ENCODE measurements at regions not wholly inside any gene's neighbourhood (a gene's known extent, or its start where the extent isn't known, plus 50 kb on each side); places are given as distances from the start of the nearest gene placed in this dataset.
"Not testable (repeated sequence)": the region's sequence is repeated elsewhere in the genome, so short reads cannot be mapped to it uniquely, and the experiment has no call there.

DNA sequence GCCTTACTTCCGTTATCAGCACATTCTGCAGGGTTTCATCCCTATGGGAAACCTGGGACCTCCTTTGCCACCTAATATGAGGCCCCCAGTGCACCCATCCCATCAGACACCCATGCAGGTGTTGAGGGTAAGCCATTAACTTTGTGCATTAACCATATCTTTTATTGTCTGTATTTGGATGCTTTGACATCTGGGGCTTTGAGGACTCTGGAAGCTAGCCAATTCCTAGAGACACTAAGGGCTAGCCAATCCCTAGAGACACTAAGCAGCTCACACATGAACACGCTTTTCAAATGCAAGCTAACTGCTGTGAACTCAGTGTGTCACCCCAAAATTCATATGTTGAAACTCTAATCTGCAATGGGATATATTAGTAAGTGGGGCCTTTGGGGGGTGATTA is 272.5 kb upstream of the COBL start:
- no peaks in the 10 kb centered on the region for H3K27me3 ChIP-seq (ENCODE audit: control insufficient read depth, insufficient read depth, low read length)
- no peaks in the 10 kb centered on the region for H3K9me3 ChIP-seq (ENCODE audit: control insufficient read depth, insufficient read depth, low read length)
- H3K4me3 ChIP-seq (ENCODE audit: low read depth, low read length), result no peak overlapping the region
- H3K27ac ChIP-seq (ENCODE audit: low read depth, low read length), result no peak overlapping the region
- H3K4me1 ChIP-seq (ENCODE audit: control insufficient read depth, insufficient read depth, low read length), result peaks cover 11% of the 10 kb centered on the region
- H3K9ac ChIP-seq (ENCODE audit: low read depth, low read length), result no peak overlapping the region
- H3K36me3 ChIP-seq (ENCODE audit: control insufficient read depth, insufficient read depth, low read length), result no peaks in the 10 kb centered on the region

GRCh38 chr7:51587604-51588003 is 271.0 kb upstream of the COBL start:
- H3K27me3 ChIP-seq (ENCODE audit: control insufficient read depth, insufficient read depth, low read length), result no peaks in the 10 kb centered on the region
- H3K9me3 ChIP-seq (ENCODE audit: control insufficient read depth, insufficient read depth, low read length), result no peaks in the 10 kb centered on the region
- H3K4me3 ChIP-seq (ENCODE audit: low read depth, low read length), result no peak overlapping the region
- H3K9ac ChIP-seq (ENCODE audit: low read depth, low read length), result no peak overlapping the region
- H3K4me1 ChIP-seq (ENCODE audit: control insufficient read depth, insufficient read depth, low read length), result peaks cover 11% of the 10 kb centered on the region
- H3K27ac ChIP-seq (ENCODE audit: low read depth, low read length), result no peak overlapping the region
- no peaks in the 10 kb centered on the region for H3K36me3 ChIP-seq (ENCODE audit: control insufficient read depth, insufficient read depth, low read length)

DNA sequence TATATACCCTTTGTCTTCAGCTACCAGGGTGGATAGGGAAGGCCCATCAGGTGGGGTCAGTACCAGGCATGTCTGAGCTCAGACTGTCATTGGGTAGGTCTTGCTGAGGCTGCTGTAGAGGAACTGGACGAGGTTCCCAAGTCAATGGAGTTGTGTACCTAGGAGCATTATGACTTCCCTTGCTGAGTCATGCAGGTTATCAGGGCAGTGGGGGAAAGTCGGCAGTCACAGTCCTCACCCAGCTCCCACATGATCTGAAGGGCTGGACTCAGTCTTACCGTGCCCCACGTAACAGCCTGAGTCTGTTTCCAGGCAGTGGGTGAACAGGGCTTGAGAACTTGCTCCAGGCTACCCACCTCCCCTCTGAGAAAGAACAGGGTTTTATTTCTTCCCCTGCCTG is 260.8 kb upstream of the COBL start:
- H3K36me3 ChIP-seq (ENCODE audit: control insufficient read depth, insufficient read depth, low read length), result no peaks in the 10 kb centered on the region
- H3K4me1 ChIP-seq (ENCODE audit: control insufficient read depth, insufficient read depth, low read length), result no peaks in the 10 kb centered on the region
- H3K27me3 ChIP-seq (ENCODE audit: control insufficient read depth, insufficient read depth, low read length), result no peaks in the 10 kb centered on the region
- H3K9me3 ChIP-seq (ENCODE audit: control insufficient read depth, insufficient read depth, low read length), result no peaks in the 10 kb centered on the region
- H3K9ac ChIP-seq (ENCODE audit: low read depth, low read length), result no peak overlapping the region
- no peak overlapping the region for H3K4me3 ChIP-seq (ENCODE audit: low read depth, low read length)
- H3K27ac ChIP-seq (ENCODE audit: low read depth, low read length), result no peak overlapping the region

- H3K27me3 ChIP-seq (ENCODE audit: control insufficient read depth, insufficient read depth, low read length), result no peaks in the 10 kb centered on the region
- H3K4me3 ChIP-seq (ENCODE audit: low read depth, low read length), result no peak overlapping the region
- no peaks in the 10 kb centered on the region for H3K4me1 ChIP-seq (ENCODE audit: control insufficient read depth, insufficient read depth, low read length)
- no peaks in the 10 kb centered on the region for H3K36me3 ChIP-seq (ENCODE audit: control insufficient read depth, insufficient read depth, low read length)
- H3K9me3 ChIP-seq (ENCODE audit: control insufficient read depth, insufficient read depth, low read length), result no peaks in the 10 kb centered on the region
- H3K9ac ChIP-seq (ENCODE audit: low read depth, low read length), result no peak overlapping the region
- no peak overlapping the region for H3K27ac ChIP-seq (ENCODE audit: low read depth, low read length)
These were observed 253.0 kb upstream of the COBL start for GRCh38 chr7:51569581-51569980.

DNA sequence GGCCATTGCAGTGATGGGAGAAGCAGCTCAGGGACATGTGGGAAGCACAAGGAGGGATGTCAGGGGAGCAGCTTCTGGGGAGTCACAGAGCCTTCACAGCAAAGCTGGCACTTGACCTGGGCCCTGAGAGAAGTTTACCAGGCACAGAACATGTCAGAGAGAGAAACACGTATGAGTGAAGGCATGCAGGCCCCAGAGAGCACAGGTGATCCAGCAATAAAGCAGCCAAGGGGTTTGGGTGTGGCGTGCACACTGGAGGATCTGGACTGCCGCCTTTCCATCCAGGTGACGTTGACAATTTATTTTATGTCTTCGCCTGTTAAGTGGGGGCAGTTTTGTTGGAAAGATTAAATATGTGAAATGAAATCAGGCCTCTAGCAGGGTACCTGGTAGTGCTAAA is 252.6 kb upstream of the COBL start:
- H3K27ac ChIP-seq (ENCODE audit: low read depth, low read length), result no peak overlapping the region
- no peak overlapping the region for H3K4me3 ChIP-seq (ENCODE audit: low read depth, low read length)
- H3K9me3 ChIP-seq (ENCODE audit: control insufficient read depth, insufficient read depth, low read length), result no peaks in the 10 kb centered on the region
- H3K9ac ChIP-seq (ENCODE audit: low read depth, low read length), result no peak overlapping the region
- no peaks in the 10 kb centered on the region for H3K36me3 ChIP-seq (ENCODE audit: control insufficient read depth, insufficient read depth, low read length)
- no peaks in the 10 kb centered on the region for H3K27me3 ChIP-seq (ENCODE audit: control insufficient read depth, insufficient read depth, low read length)
- no peaks in the 10 kb centered on the region for H3K4me1 ChIP-seq (ENCODE audit: control insufficient read depth, insufficient read depth, low read length)

GRCh38 chr7:51551070-51551469 is 234.5 kb upstream of the COBL start:
- no peaks in the 10 kb centered on the region for H3K27me3 ChIP-seq (ENCODE audit: control insufficient read depth, insufficient read depth, low read length)
- no peaks in the 10 kb centered on the region for H3K36me3 ChIP-seq (ENCODE audit: control insufficient read depth, insufficient read depth, low read length)
- H3K4me3 ChIP-seq (ENCODE audit: low read depth, low read length), result no peak overlapping the region
- no peak overlapping the region for H3K27ac ChIP-seq (ENCODE audit: low read depth, low read length)
- no peaks in the 10 kb centered on the region for H3K4me1 ChIP-seq (ENCODE audit: control insufficient read depth, insufficient read depth, low read length)
- no peak overlapping the region for H3K9ac ChIP-seq (ENCODE audit: low read depth, low read length)
- no peaks in the 10 kb centered on the region for H3K9me3 ChIP-seq (ENCODE audit: control insufficient read depth, insufficient read depth, low read length)

GRCh38 chr7:51545131-51545530 is 228.5 kb upstream of the COBL start:
- H3K9ac ChIP-seq (ENCODE audit: low read depth, low read length), result no peak overlapping the region
- H3K4me3 ChIP-seq (ENCODE audit: low read depth, low read length), result no peak overlapping the region

DNA sequence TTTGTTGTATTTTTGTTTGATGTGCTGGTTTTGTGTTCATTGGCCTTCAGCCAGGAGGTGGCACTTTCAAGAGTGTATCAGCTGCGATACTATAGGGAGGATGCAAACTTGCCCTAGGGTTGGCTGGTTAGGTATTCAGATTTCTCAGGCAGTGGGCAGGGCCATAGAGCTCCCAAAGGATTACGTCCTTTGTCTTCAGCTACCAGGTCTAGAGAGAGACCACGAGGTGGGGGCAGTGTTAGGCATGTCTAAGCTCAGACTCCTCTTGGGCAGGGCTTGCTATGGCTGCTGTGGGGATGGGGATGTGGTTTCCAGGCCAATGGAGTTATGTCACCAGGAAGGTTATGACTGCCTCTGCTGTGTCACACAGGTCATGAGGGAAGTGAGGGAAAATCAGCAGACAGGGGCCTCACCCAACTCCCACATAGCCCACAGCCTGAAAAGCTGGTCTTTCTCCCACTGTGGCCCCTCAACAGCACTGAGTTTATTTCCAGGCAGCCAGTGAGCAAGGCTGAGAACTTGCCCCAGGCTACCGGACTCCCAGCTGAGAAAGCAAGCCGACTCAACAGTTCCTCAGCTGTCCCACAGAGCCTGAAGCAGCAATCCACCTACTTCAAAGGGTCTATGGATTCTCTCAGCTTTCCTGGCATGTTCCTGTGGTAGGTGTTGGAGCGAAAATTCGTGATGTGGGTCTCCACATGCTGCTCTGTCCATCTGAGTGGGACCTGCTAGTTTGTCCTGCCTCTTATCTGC is 227.4 kb upstream of the COBL start:
- no peak overlapping the region for H3K4me3 ChIP-seq (ENCODE audit: low read depth, low read length)
- H3K4me1 ChIP-seq (ENCODE audit: control insufficient read depth, insufficient read depth, low read length), result no peaks in the 10 kb centered on the region
- no peaks in the 10 kb centered on the region for H3K9me3 ChIP-seq (ENCODE audit: control insufficient read depth, insufficient read depth, low read length)
- no peaks in the 10 kb centered on the region for H3K36me3 ChIP-seq (ENCODE audit: control insufficient read depth, insufficient read depth, low read length)
- H3K27ac ChIP-seq (ENCODE audit: low read depth, low read length), result peak overlapping the region; percentile 10
- no peaks in the 10 kb centered on the region for H3K27me3 ChIP-seq (ENCODE audit: control insufficient read depth, insufficient read depth, low read length)
- no peak overlapping the region for H3K9ac ChIP-seq (ENCODE audit: low read depth, low read length)

More at GRCh38 chr7:51545131-51545530, 228.5 kb upstream of the COBL start:
- H3K27me3 ChIP-seq (ENCODE audit: control insufficient read depth, insufficient read depth, low read length), result no peaks in the 10 kb centered on the region
- no peak overlapping the region for H3K27ac ChIP-seq (ENCODE audit: low read depth, low read length)
- H3K4me1 ChIP-seq (ENCODE audit: control insufficient read depth, insufficient read depth, low read length), result no peaks in the 10 kb centered on the region
- H3K9me3 ChIP-seq (ENCODE audit: control insufficient read depth, insufficient read depth, low read length), result no peaks in the 10 kb centered on the region
- H3K36me3 ChIP-seq (ENCODE audit: control insufficient read depth, insufficient read depth, low read length), result no peaks in the 10 kb centered on the region

DNA sequence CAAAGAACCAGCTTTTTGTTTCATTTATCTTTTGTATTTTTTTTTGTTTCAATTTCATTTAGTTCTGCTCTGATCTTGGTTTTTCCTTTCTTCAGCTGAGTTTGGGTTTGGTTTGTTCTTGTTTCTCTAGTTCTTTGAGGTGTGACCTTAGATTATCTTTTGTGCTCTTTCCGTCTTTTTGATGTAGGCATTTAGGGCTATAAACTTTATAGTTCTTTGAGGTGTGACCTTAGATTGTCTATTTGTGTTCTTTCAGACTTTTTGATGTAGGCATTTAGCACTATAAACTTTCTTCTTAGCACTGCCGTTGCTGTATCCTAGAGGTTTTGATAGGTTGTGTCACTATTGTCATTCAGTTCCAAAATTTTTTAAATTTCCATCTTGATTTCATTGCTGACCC is 224.3 kb upstream of the COBL start:
- not testable (repeated sequence) for H3K4me3 ChIP-seq (ENCODE audit: low read depth, low read length); H3K9ac ChIP-seq (ENCODE audit: low read depth, low read length); H3K9me3 ChIP-seq (ENCODE audit: control insufficient read depth, insufficient read depth, low read length); H3K36me3 ChIP-seq (ENCODE audit: control insufficient read depth, insufficient read depth, low read length); H3K27me3 ChIP-seq (ENCODE audit: control insufficient read depth, insufficient read depth, low read length); H3K4me1 ChIP-seq (ENCODE audit: control insufficient read depth, insufficient read depth, low read length); H3K27ac ChIP-seq (ENCODE audit: low read depth, low read length)

DNA sequence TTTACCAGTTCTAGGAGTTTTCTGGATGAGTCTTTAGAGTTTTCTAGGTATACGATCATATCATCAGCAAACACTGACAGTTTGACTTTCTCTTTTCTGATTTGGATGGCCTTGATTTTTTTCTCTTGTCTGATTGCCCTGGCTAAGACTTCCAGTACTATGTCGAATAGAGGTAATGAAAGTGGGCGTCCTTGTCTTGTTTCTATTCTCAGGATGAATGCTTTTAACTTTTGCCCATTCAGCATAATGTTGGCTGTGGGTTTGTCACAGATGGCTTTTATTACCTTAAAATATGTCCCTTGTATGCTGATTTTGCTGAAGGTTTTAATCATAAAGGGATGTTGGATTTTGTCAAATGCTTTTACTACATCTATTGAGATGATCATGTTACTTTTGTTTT is 223.2 kb upstream of the COBL start:
- Histone ChIP-seq H3K36me3 (ENCODE audit: control insufficient read depth, insufficient read depth, low read length) (no peaks in the 10 kb centered on the region), H3K9ac (ENCODE audit: low read depth, low read length) (no peak overlapping the region), H3K4me3 (ENCODE audit: low read depth, low read length) (no peak overlapping the region), H3K27me3 (ENCODE audit: control insufficient read depth, insufficient read depth, low read length) (no peaks in the 10 kb centered on the region), H3K9me3 (ENCODE audit: control insufficient read depth, insufficient read depth, low read length) (no peaks in the 10 kb centered on the region), H3K27ac (ENCODE audit: low read depth, low read length) (no peak overlapping the region), H3K4me1 (ENCODE audit: control insufficient read depth, insufficient read depth, low read length) (no peaks in the 10 kb centered on the region)

- Histone ChIP-seq H3K27ac (ENCODE audit: low read depth, low read length) (no peak overlapping the region), H3K9ac (ENCODE audit: low read depth, low read length) (no peak overlapping the region), H3K36me3 (ENCODE audit: control insufficient read depth, insufficient read depth, low read length) (no peaks in the 10 kb centered on the region), H3K4me1 (ENCODE audit: control insufficient read depth, insufficient read depth, low read length) (no peaks in the 10 kb centered on the region), H3K4me3 (ENCODE audit: low read depth, low read length) (no peak overlapping the region), H3K27me3 (ENCODE audit: control insufficient read depth, insufficient read depth, low read length) (no peaks in the 10 kb centered on the region), H3K9me3 (ENCODE audit: control insufficient read depth, insufficient read depth, low read length) (no peaks in the 10 kb centered on the region)
These were observed 211.6 kb upstream of the COBL start for GRCh38 chr7:51528172-51528571.
